Cardiac fibroblast (primary cell): ENCODE measurements at regions not wholly inside any gene's neighbourhood (a gene's known extent, or its start where the extent isn't known, plus 50 kb on each side); places are given as distances from the start of the nearest gene placed in this dataset.

Source experiments
- DNase-seq, 2 donors: peaks; one replicate each; pipeline versions ENCODE4 v3.0.0 to v3.0.0-alpha.2; 2010; ENCODE audit warnings: low read depth in 2 of 2
- H3K4me3 ChIP-seq, 2 donors: replicated peaks in 1 of 2; 1 replicate in 1 of 2; 2 replicates in 1 of 2; pipeline ENCODE4 v1.5.1; 2011; ENCODE audit warnings: low read depth in 2 of 2, low read length in 2 of 2, mild to moderate bottlenecking in 2 of 2, moderate library complexity in 1 of 2
- TF ChIP-seq, protein P1 (sequence below): IDR thresholded peaks from one replicate; pipeline ENCODE4 v1.5.1; 2011; ENCODE audit warnings: low read depth, mild to moderate bottlenecking, low read length, inconsistent platforms

DNA sequence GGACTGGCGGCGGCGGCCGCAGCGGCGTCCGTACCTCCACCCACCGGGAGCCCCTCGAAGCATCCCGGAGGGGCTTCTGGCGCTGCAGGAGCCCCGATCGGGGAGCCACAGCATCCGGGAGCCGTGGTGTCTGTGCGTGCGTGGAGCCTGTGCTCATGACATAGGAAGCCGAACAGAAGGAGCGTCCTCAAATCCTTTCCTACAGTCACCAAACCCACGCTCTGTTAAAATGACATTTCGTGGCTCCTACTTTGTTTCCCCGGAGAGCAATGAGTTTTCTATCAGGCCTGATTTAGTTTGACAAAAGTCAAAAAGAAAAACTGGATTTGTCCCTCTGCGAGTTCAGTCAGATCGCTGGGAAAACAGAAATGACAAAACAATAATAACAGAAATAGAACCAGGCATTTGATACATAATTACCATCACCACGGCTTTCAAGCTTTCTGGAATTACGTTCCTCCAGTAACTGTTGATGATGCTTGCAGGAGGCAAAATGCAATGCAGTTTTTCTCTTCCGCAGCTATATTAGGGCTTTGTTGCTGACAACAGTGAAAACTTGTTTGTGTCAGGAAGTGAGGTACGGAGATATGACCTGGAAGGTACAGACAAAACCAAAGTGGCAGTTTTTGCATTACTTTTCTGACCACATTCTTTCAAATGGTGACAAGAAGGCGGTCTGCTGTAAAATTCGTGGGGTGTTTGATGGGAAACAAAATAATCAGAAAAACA lies 219.3 kb upstream of the MKLN1 start:
- DNase-seq = peak; percentile 63
- TF ChIP-seq, protein P1, sequence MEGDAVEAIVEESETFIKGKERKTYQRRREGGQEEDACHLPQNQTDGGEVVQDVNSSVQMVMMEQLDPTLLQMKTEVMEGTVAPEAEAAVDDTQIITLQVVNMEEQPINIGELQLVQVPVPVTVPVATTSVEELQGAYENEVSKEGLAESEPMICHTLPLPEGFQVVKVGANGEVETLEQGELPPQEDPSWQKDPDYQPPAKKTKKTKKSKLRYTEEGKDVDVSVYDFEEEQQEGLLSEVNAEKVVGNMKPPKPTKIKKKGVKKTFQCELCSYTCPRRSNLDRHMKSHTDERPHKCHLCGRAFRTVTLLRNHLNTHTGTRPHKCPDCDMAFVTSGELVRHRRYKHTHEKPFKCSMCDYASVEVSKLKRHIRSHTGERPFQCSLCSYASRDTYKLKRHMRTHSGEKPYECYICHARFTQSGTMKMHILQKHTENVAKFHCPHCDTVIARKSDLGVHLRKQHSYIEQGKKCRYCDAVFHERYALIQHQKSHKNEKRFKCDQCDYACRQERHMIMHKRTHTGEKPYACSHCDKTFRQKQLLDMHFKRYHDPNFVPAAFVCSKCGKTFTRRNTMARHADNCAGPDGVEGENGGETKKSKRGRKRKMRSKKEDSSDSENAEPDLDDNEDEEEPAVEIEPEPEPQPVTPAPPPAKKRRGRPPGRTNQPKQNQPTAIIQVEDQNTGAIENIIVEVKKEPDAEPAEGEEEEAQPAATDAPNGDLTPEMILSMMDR = no peak
- peak overlapping the region; percentile 71 to 98 for H3K4me3 ChIP-seq

DNA sequence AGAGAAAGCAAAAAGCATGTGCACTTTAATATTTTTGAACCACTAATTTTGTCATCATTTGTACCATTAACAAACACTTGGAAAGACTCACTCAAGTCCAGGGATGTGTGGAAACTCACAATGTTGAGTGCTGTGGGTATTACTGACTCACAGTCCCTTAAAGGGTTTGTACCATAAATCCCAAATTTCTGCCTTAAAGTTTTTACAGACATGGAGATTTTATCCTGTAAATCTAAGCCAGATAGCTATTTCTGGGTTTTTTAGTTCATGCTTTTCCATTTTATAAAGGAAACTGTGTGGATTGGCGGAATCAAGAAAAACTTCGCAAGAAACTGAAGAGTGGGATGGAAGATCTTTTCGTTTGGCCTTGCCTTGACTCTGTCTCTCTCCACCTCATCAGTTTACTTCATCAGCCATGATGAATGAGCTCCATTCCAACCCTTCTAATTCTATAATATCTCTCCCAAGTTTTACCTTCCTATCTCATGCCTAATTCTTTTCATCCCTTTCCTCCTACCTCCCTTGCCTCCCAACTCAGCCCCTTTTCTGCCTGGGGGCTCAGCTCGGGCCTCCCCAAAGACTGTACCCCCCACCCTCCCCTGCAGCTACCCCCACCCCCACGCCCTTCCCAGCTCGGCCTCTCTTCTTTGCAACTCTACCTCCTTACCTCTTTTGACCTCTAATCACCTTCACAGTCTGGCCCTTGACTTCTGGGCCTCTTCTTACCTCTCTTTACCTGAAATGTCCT lies 218.5 kb upstream of the MKLN1 start:
- DNase-seq = peak; percentile 42 to 76
- TF ChIP-seq, protein P1 = no peak

DNA sequence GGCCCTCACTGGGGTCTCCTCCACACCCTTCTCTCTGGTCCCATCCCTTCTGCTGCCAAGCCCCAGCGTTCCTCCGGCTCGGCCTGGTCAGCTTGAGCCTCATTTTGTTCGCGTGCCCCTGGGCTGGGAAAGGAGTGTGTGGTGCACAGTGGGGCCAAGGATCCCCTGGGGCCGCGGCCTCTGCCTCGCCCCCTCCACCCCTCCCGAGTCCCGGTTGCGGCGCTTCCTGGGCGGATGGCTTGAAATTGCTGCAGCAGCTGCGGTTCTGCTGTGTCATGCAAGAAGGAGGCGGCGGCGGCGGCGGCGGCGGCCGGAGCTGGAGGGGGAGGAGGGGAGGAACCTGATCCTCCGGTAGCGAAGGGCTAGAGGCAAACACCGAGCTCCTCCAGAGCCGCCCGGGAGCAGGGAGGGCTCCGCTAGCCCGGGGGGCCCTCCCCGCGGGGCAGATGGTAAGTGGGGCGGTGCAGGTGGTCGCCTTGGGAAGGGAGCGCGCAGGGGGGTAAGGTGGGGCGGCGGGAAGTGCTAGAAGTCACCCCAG lies 217.8 kb upstream of the MKLN1 start:
- TF ChIP-seq, protein P1 = no peak
- H3K4me3 ChIP-seq = peak overlapping the region; percentile 65 to 71
- peak; percentile 92 to 95 for DNase-seq

More for the DNA sequence above, 218.5 kb upstream of the MKLN1 start:
- H3K4me3 ChIP-seq = peak overlapping the region; percentile 65 to 71

GRCh38 chr7:131110297-131111080 lies 217.2 kb upstream of the MKLN1 start:
- peak; percentile 63 to 76 for DNase-seq
- TF ChIP-seq, protein P1 = no peak

GRCh38 chr7:131111081-131111576 lies 216.5 kb upstream of the MKLN1 start:
- peak overlapping the region in 1 of 2 donors; percentile 71 for H3K4me3 ChIP-seq
- TF ChIP-seq, protein P1 = no peak
- peak; percentile 93 to 94 for DNase-seq

More at GRCh38 chr7:131110297-131111080, 217.2 kb upstream of the MKLN1 start:
- H3K4me3 ChIP-seq = peak overlapping the region; percentile 65 to 71

- peak overlapping the region in 1 of 2 donors; percentile 30 for H3K4me3 ChIP-seq
- TF ChIP-seq, protein P1 = no peak
- DNase-seq = no peak
Measured at GRCh38 chr7:131111792-131112191, 215.9 kb upstream of the MKLN1 start.
